DMS 273 (cell line): ENCODE measurements at regions not wholly inside any gene's neighbourhood (a gene's known extent, or its start where the extent isn't known, plus 50 kb on each side); places are given as distances from the start of the nearest gene placed in this dataset.
"Not testable (repeated sequence)": the region's sequence is repeated elsewhere in the genome, so short reads cannot be mapped to it uniquely, and the experiment has no call there.

Source experiments
- DNase-seq: peaks from one replicate; lab custom pipeline; 2025; ENCODE audit not compliant: unreplicated experiment; lab: John Stamatoyannopoulos, UW

- DNase-seq = no peak
Observed at GRCh38 chr12:75710361-75711069, 199.1 kb upstream of the KRR1 start.

GRCh38 chr12:75709503-75709902 is 198.1 kb upstream of the KRR1 start:
- no peak for DNase-seq

GRCh38 chr12:75708802-75709201 is 197.4 kb upstream of the KRR1 start:
- no peak for DNase-seq

- no peak for DNase-seq
Observed at GRCh38 chr12:75707983-75708382, 196.6 kb upstream of the KRR1 start.

GRCh38 chr12:75706786-75707605 is 195.6 kb upstream of the KRR1 start:
- DNase-seq = peak; percentile 27

GRCh38 chr12:75705749-75706711 is 194.6 kb upstream of the KRR1 start:
- DNase-seq = peak; percentile 7

- DNase-seq = no peak
Observed at GRCh38 chr12:75704664-75705063, 193.3 kb upstream of the KRR1 start.

- DNase-seq = no peak
Observed at GRCh38 chr12:75704208-75704607, 192.8 kb upstream of the KRR1 start.

GRCh38 chr12:75703131-75703530 is 191.7 kb upstream of the KRR1 start:
- DNase-seq = no peak

GRCh38 chr12:75702477-75703093 is 191.2 kb upstream of the KRR1 start:
- no peak for DNase-seq

- no peak for DNase-seq
Observed at GRCh38 chr12:75701859-75702258, 190.4 kb upstream of the KRR1 start.

- DNase-seq = no peak
Observed at GRCh38 chr12:75699728-75700496, 188.5 kb upstream of the KRR1 start.

- no peak for DNase-seq
Observed at GRCh38 chr12:75699251-75699650, 187.8 kb upstream of the KRR1 start.

GRCh38 chr12:75698052-75698451 is 186.6 kb upstream of the KRR1 start:
- DNase-seq = no peak

- no peak for DNase-seq
Observed at GRCh38 chr12:75695926-75696325, 184.5 kb upstream of the KRR1 start.

GRCh38 chr12:75694534-75695268 is 183.3 kb upstream of the KRR1 start:
- no peak for DNase-seq

GRCh38 chr12:75692876-75693275 is 181.5 kb upstream of the KRR1 start:
- DNase-seq = no peak

- DNase-seq = no peak
Observed at GRCh38 chr12:75690296-75690955, 179.0 kb upstream of the KRR1 start.

- DNase-seq = not testable (repeated sequence)
Observed at GRCh38 chr12:75686233-75686632, 174.8 kb upstream of the KRR1 start.
